ENCODE measurements at regions not wholly inside any gene's neighbourhood (a gene's known extent, or its start where the extent isn't known, plus 50 kb on each side); places are given as distances from the start of the nearest gene placed in this dataset.

- TF ChIP-seq CTCF (IDR thresholded peaks at IDR 0.05 in 2 of 3, conservative IDR thresholded peaks at IDR 0.05 in 1 of 3; ENCODE audit: insufficient read depth in 2 of 3, low read depth in 1 of 3, low read length in 3 of 3) = no peak
- TF ChIP-seq, protein P1, sequence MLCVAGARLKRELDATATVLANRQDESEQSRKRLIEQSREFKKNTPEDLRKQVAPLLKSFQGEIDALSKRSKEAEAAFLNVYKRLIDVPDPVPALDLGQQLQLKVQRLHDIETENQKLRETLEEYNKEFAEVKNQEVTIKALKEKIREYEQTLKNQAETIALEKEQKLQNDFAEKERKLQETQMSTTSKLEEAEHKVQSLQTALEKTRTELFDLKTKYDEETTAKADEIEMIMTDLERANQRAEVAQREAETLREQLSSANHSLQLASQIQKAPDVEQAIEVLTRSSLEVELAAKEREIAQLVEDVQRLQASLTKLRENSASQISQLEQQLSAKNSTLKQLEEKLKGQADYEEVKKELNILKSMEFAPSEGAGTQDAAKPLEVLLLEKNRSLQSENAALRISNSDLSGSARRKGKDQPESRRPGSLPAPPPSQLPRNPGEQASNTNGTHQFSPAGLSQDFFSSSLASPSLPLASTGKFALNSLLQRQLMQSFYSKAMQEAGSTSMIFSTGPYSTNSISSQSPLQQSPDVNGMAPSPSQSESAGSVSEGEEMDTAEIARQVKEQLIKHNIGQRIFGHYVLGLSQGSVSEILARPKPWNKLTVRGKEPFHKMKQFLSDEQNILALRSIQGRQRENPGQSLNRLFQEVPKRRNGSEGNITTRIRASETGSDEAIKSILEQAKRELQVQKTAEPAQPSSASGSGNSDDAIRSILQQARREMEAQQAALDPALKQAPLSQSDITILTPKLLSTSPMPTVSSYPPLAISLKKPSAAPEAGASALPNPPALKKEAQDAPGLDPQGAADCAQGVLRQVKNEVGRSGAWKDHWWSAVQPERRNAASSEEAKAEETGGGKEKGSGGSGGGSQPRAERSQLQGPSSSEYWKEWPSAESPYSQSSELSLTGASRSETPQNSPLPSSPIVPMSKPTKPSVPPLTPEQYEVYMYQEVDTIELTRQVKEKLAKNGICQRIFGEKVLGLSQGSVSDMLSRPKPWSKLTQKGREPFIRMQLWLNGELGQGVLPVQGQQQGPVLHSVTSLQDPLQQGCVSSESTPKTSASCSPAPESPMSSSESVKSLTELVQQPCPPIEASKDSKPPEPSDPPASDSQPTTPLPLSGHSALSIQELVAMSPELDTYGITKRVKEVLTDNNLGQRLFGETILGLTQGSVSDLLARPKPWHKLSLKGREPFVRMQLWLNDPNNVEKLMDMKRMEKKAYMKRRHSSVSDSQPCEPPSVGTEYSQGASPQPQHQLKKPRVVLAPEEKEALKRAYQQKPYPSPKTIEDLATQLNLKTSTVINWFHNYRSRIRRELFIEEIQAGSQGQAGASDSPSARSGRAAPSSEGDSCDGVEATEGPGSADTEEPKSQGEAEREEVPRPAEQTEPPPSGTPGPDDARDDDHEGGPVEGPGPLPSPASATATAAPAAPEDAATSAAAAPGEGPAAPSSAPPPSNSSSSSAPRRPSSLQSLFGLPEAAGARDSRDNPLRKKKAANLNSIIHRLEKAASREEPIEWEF (CRISPR knock-in tag; IDR thresholded peaks at IDR 0.05) = no peak
- no peak for TF ChIP-seq EP300 (IDR thresholded peaks at IDR 0.05; ENCODE audit: low read length)
- TF ChIP-seq BRF1 (IDR thresholded peaks at IDR 0.05; ENCODE audit: borderline replicate concordance, extremely low read depth, insufficient read length) = no peak
- TF ChIP-seq REST (IDR thresholded peaks at IDR 0.05; ENCODE audit: borderline replicate concordance) = no peak
- no peak for TF ChIP-seq REST (CRISPR knock-in tag; IDR thresholded peaks at IDR 0.05; ENCODE audit: low read depth)
- no peak for TF ChIP-seq ZKSCAN1 (IDR thresholded peaks at IDR 0.05; ENCODE audit: low read depth, low read length)
- no peak for TF ChIP-seq MAZ (CRISPR knock-in tag; conservative IDR thresholded peaks at IDR 0.05 in 1 of 2, IDR thresholded peaks at IDR 0.05 in 1 of 2)
- TF ChIP-seq NFYB (IDR thresholded peaks at IDR 0.05; ENCODE audit: extremely low read depth, insufficient read length) = no peak
- TF ChIP-seq PHF8 (IDR thresholded peaks at IDR 0.05; ENCODE audit: borderline replicate concordance, low read length) = no peak
- TF ChIP-seq ZFP36 (IDR thresholded peaks at IDR 0.05; ENCODE audit: low read depth, low read length, partially characterized antibody) = no peak
- TF ChIP-seq PCBP1 (IDR thresholded peaks at IDR 0.05; ENCODE audit: low read depth, low read length, poor library complexity, severe bottlenecking) = no peak
These were observed 195.4 kb downstream of the RNF152 start for GRCh38 chr18:61697306-61697909.

Data from K562 (cell line).